GM21390 (cell line): ENCODE measurements at regions not wholly inside any gene's neighbourhood (a gene's known extent, or its start where the extent isn't known, plus 50 kb on each side); places are given as distances from the start of the nearest gene placed in this dataset.

ENCODE experiments used
- ATAC-seq: cut with Tn5 transposase; IDR thresholded peaks from one replicate; pipeline ENCODE4 v1.9.1; 2021; ENCODE audit not compliant: unreplicated experiment

- ATAC-seq: no peak
Measured at GRCh38 chr2:45180779-45181178, 171.5 kb upstream of the SIX2 start.

GRCh38 chr2:45180033-45180746 is 170.9 kb upstream of the SIX2 start:
- no peak for ATAC-seq

- ATAC-seq: no peak
Measured at GRCh38 chr2:45178854-45179253, 169.6 kb upstream of the SIX2 start.

GRCh38 chr2:45178359-45178758 is 169.1 kb upstream of the SIX2 start:
- no peak for ATAC-seq

- no peak for ATAC-seq
Measured at GRCh38 chr2:45177870-45178269, 168.6 kb upstream of the SIX2 start.

- no peak for ATAC-seq
Measured at GRCh38 chr2:45176390-45176789, 167.1 kb upstream of the SIX2 start.

GRCh38 chr2:45173513-45173912 is 164.3 kb upstream of the SIX2 start:
- ATAC-seq: no peak

GRCh38 chr2:45172760-45173392 is 163.6 kb upstream of the SIX2 start:
- no peak for ATAC-seq

GRCh38 chr2:45172142-45172541 is 162.9 kb upstream of the SIX2 start:
- no peak for ATAC-seq

- ATAC-seq: no peak
Measured at GRCh38 chr2:45171136-45171501, 161.9 kb upstream of the SIX2 start.

GRCh38 chr2:45170191-45171135 is 161.2 kb upstream of the SIX2 start:
- no peak for ATAC-seq

- no peak for ATAC-seq
Measured at GRCh38 chr2:45169339-45170190, 160.3 kb upstream of the SIX2 start.

GRCh38 chr2:45168711-45169338 is 159.6 kb upstream of the SIX2 start:
- ATAC-seq: no peak

- no peak for ATAC-seq
Measured at GRCh38 chr2:45167920-45168629, 158.8 kb upstream of the SIX2 start.

- no peak for ATAC-seq
Measured at GRCh38 chr2:45166229-45166890, 157.1 kb upstream of the SIX2 start.

GRCh38 chr2:45162711-45163110 is 153.5 kb upstream of the SIX2 start:
- no peak for ATAC-seq

GRCh38 chr2:45156605-45157004 is 147.4 kb upstream of the SIX2 start:
- ATAC-seq: no peak

GRCh38 chr2:45154606-45155155 is 145.4 kb upstream of the SIX2 start:
- no peak for ATAC-seq

- no peak for ATAC-seq
Measured at GRCh38 chr2:45154144-45154543, 144.9 kb upstream of the SIX2 start.
